Esophagus squamous epithelium (tissue), 4 donors: ENCODE measurements at regions not wholly inside any gene's neighbourhood (a gene's known extent, or its start where the extent isn't known, plus 50 kb on each side); places are given as distances from the start of the nearest gene placed in this dataset.

Source experiments
- POLR2A ChIP-seq, 4 donors: fragments of 450-650 bp; IDR thresholded peaks; one replicate each; pipeline ENCODE4 v1.6.1; 2017; ENCODE audit warnings: antibody characterized with exemption in 4 of 4, mild to moderate bottlenecking in 4 of 4, moderate library complexity in 3 of 4
- TF ChIP-seq, protein P1 (sequence below), 6 experiments: fragments of 450-650 bp in 4 of 6; fragments of 200-600 bp in 2 of 6; sonication (generic) in 2 of 6; IDR thresholded peaks; one replicate each; pipeline ENCODE4 v1.5.1; 2016 to 2019; ENCODE audit warnings: antibody characterized with exemption in 6 of 6, mild to moderate bottlenecking in 4 of 6, moderate library complexity in 4 of 6

DNA sequence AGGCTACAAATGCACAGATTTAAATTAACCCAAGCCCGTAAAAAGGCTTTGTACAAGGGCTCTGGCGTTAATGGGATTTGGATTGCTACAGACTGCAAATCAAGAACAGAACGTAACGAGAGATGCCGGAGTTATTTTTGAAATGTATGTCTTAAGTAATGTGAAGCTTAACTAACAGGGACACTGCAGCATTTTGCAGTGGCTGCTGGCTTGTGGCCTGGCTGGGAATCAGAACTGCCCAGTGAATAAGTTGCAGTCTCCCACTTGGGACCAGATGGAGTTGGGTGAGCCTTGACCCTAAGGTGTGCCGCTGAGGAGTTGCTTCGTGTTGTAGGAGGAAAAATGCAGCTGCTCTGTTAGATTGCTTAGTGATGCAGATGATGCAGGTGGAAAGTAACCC, 318.4 kb downstream of the DHX15 start:
- TF ChIP-seq, protein P1, sequence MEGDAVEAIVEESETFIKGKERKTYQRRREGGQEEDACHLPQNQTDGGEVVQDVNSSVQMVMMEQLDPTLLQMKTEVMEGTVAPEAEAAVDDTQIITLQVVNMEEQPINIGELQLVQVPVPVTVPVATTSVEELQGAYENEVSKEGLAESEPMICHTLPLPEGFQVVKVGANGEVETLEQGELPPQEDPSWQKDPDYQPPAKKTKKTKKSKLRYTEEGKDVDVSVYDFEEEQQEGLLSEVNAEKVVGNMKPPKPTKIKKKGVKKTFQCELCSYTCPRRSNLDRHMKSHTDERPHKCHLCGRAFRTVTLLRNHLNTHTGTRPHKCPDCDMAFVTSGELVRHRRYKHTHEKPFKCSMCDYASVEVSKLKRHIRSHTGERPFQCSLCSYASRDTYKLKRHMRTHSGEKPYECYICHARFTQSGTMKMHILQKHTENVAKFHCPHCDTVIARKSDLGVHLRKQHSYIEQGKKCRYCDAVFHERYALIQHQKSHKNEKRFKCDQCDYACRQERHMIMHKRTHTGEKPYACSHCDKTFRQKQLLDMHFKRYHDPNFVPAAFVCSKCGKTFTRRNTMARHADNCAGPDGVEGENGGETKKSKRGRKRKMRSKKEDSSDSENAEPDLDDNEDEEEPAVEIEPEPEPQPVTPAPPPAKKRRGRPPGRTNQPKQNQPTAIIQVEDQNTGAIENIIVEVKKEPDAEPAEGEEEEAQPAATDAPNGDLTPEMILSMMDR (IDR thresholded peaks at IDR 0.05) = no peak
- no peak for TF ChIP-seq POLR2A (IDR thresholded peaks at IDR 0.05)
